Cardiac muscle cell (in vitro differentiated cells and primary cell): ENCODE measurements at regions not wholly inside any gene's neighbourhood (a gene's known extent, or its start where the extent isn't known, plus 50 kb on each side); places are given as distances from the start of the nearest gene placed in this dataset.

ENCODE experiments used
- DNase-seq, 2 donors: peaks; one replicate each; pipeline versions ENCODE4 v3.0.0 to v3.0.0-alpha.2; 2010 to 2017; ENCODE audit warnings: low read depth in 1 of 2, low spot score in 1 of 2
- H3K27ac ChIP-seq: fragments of 200-600 bp; sonication (generic); 2 replicates; pipeline ENCODE4 v1.5.1; 2016
- H3K27me3 ChIP-seq: fragments of 200-600 bp; sonication (generic); 2 replicates; pipeline ENCODE4 v1.6.0; 2016; ENCODE audit warnings: control low read depth
- H3K36me3 ChIP-seq: fragments of 200-600 bp; sonication (generic); 2 replicates; pipeline ENCODE4 v1.5.1; 2016; ENCODE audit warnings: control low read depth
- H3K4me1 ChIP-seq: fragments of 200-600 bp; sonication (generic); 2 replicates; pipeline ENCODE4 v1.8.1; 2017; ENCODE audit warnings: low read depth, mild to moderate bottlenecking, mixed run types
- H3K4me3 ChIP-seq: fragments of 200-600 bp; sonication (generic); 2 replicates; pipeline ENCODE4 v1.5.1; 2016; ENCODE audit warnings: mild to moderate bottlenecking
- H3K9me3 ChIP-seq: fragments of 200-600 bp; sonication (generic); 2 replicates; pipeline ENCODE4 v1.5.1; 2017; ENCODE audit warnings: low read depth, mild to moderate bottlenecking, control low read depth
- TF ChIP-seq, protein P1 (sequence below): IDR thresholded peaks from 2 replicates; pipeline ENCODE4 v1.5.1; 2012; ENCODE audit warnings: low read depth, mild to moderate bottlenecking, low read length

DNA sequence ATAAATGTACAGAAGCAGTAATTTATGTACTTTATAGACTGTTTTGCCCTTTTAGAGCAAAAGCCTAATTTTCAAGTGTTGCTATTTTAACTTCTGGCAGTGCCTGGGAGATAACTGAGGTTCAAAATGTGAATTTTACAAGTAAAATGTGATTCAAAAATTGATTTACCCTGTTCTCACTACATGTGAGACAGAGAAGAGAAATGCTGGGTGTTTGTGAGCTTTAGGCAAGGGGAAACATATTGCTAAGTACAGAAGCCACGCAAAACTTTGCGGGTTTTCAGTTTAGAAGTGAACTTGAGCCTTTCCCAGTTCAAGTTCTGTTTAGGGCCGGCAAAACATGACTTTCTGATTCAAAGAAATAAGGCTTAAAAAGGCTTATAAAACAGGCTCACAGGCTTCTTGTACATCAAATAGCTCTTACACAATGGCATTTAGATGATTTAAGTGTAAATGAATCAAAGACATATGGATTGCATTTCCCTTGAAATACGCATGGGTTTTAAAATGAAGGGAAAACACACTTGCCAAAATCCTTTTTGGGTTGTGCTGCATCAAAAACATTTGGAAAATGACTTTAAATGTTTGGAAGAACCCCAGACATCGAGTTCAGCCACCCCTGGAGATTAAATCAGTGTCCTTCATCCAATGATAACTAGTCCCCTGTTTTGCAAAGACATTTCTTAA is 370.8 kb upstream of the MEF2C start:
- Histone ChIP-seq H3K9me3 (no peaks in the 10 kb centered on the region), H3K27ac (no peak overlapping the region), H3K4me3 (no peak overlapping the region), H3K27me3 (no peaks in the 10 kb centered on the region), H3K4me1 (no peaks in the 10 kb centered on the region), H3K36me3 (no peaks in the 10 kb centered on the region)
- TF ChIP-seq, protein P1, sequence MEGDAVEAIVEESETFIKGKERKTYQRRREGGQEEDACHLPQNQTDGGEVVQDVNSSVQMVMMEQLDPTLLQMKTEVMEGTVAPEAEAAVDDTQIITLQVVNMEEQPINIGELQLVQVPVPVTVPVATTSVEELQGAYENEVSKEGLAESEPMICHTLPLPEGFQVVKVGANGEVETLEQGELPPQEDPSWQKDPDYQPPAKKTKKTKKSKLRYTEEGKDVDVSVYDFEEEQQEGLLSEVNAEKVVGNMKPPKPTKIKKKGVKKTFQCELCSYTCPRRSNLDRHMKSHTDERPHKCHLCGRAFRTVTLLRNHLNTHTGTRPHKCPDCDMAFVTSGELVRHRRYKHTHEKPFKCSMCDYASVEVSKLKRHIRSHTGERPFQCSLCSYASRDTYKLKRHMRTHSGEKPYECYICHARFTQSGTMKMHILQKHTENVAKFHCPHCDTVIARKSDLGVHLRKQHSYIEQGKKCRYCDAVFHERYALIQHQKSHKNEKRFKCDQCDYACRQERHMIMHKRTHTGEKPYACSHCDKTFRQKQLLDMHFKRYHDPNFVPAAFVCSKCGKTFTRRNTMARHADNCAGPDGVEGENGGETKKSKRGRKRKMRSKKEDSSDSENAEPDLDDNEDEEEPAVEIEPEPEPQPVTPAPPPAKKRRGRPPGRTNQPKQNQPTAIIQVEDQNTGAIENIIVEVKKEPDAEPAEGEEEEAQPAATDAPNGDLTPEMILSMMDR, result no peak
- DNase-seq, result no peak

DNA sequence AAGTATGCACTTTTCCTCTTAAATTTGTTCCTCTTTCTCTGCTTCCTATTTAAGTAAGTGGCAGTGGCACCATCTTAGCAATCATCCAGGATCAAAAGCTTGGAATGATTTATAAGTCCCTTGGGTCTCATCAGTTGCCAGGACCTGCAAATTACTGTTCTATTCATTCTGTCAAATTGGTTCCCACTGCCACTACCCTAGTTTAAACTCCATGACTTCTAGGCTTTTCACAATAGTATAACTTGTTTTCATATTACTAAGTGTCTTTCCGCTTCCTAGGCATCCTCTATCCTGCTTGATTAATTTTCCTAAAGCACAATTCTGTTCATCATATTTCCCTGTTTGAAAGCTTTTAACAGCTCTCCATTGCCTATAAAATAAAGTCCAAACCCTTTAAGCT is 363.9 kb upstream of the MEF2C start:
- TF ChIP-seq, protein P1, result no peak
- no peak overlapping the region for H3K4me3 ChIP-seq
- H3K9me3 ChIP-seq, result no peaks in the 10 kb centered on the region
- DNase-seq, result no peak
- H3K36me3 ChIP-seq, result no peaks in the 10 kb centered on the region
- H3K27ac ChIP-seq, result no peak overlapping the region
- no peaks in the 10 kb centered on the region for H3K27me3 ChIP-seq
- H3K4me1 ChIP-seq, result no peaks in the 10 kb centered on the region

DNA sequence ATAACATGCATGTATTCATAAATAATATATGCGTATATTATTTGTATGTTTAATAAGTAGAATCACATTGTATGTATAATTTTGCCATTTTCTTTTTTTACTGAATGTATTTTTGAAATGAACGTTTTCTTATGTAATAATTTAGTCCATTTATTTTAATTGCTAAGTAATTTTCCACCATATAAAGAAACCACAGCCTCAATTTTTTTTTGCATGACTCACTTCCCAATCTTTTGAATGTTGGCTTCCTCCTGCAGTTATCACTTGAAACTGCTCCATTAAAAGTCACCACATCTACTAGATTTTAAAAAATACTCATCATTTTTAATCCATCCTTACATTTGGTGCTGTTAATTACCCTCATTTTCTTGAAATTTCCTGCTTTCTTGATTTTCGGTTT is 363.3 kb upstream of the MEF2C start:
- H3K27ac ChIP-seq, result no peak overlapping the region
- H3K27me3 ChIP-seq, result no peaks in the 10 kb centered on the region
- DNase-seq, result peak in 1 of 2 donors; percentile 13
- H3K4me3 ChIP-seq, result no peak overlapping the region
- no peaks in the 10 kb centered on the region for H3K4me1 ChIP-seq
- no peaks in the 10 kb centered on the region for H3K36me3 ChIP-seq
- no peaks in the 10 kb centered on the region for H3K9me3 ChIP-seq
- TF ChIP-seq, protein P1, result no peak

DNA sequence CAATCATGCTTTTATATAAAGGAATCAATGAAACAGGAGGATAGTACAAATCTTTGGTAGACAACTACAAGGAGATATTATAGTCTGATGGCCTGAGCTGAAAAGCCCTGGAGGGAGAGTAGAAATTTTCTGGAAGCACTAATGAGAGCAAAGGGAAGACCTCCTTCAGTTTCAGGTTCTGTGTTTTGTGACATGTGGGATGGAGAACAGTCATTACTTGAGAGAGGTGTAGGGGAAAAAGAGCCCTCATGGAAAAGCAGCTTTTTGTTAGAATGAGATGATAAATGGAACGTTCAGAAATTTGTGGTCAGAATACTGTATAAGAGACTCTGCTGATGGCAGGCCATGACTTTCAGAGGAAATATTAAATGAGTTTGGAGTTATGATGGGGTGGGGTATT is 360.6 kb upstream of the MEF2C start:
- H3K27me3 ChIP-seq, result no peaks in the 10 kb centered on the region
- no peak overlapping the region for H3K4me3 ChIP-seq
- no peak overlapping the region for H3K27ac ChIP-seq
- H3K4me1 ChIP-seq, result no peaks in the 10 kb centered on the region
- no peaks in the 10 kb centered on the region for H3K9me3 ChIP-seq
- TF ChIP-seq, protein P1, result no peak
- DNase-seq, result no peak
- no peaks in the 10 kb centered on the region for H3K36me3 ChIP-seq

DNA sequence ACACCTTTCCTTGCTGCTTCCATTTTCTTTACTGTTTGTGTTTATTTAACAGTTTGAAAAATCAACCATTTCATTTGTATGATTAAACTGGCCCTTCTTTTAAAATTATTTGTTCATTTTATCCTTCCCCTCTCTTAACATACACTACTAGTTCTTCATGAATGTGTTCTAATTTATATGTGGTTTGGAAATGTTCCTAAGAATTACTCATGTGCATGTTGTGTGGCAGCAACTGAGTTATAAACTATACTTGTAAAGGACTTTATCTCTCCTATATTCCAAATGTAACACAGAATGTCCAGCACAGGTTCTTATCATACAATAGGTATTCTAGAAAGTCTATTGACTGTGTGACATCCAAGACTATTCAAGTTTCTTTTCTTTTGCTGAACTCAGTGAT is 358.2 kb upstream of the MEF2C start:
- DNase-seq, result peak in 1 of 2 donors; percentile 23
- TF ChIP-seq, protein P1, result no peak

More for the DNA sequence above, 358.2 kb upstream of the MEF2C start:
- Histone ChIP-seq H3K4me3 (no peak overlapping the region), H3K9me3 (no peaks in the 10 kb centered on the region), H3K27ac (no peak overlapping the region), H3K27me3 (no peaks in the 10 kb centered on the region), H3K36me3 (no peaks in the 10 kb centered on the region), H3K4me1 (no peaks in the 10 kb centered on the region)
